ENCODE measurements at regions not wholly inside any gene's neighbourhood (a gene's known extent, or its start where the extent isn't known, plus 50 kb on each side); places are given as distances from the start of the nearest gene placed in this dataset.

GRCh38 chr16:82331974-82332750 lies 162.1 kb upstream of the MPHOSPH6 start:
- H3K27me3 ChIP-seq: no peaks in the 10 kb centered on the region
- no peak for DNase-seq
- intact Hi-C loops (cut with DNase I; ENCODE audit: low total_unique reads): no loop called here
- no peak overlapping the region for H3K27ac ChIP-seq
- no peak for TF ChIP-seq CTCF (IDR thresholded peaks at IDR 0.05)
- peaks cover 0 to 7% (median 0%) of the 10 kb centered on the region in 4 donors for H3K4me1 ChIP-seq
- no peaks in the 10 kb centered on the region for H3K36me3 ChIP-seq
- H3K4me3 ChIP-seq: no peak overlapping the region
- no peaks in the 10 kb centered on the region for H3K9me3 ChIP-seq

DNA sequence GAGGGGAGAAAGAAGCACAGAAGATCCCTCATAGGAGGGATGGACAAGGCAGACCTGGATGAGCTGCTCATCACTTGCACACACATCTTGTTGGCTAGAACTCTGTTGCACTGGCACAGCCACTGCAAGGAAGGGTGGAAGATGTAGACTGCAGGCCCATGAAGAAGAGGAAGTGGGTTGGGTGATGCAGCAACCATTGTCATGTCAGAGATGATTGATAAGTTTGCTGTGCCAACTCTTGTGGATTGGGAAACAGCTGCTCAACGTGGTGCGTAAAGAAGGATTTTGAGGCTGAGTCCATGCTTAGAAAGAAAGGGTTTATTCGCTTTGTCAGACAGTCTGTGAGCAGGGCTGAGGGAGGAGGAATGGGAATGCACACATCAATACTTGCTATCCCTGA lies 161.4 kb upstream of the MPHOSPH6 start:
- intact Hi-C loops (cut with DNase I; ENCODE audit: low total_unique reads): no loop called here
- DNase-seq: no peak
- Histone ChIP-seq H3K9me3 (no peaks in the 10 kb centered on the region), H3K36me3 (no peaks in the 10 kb centered on the region), H3K4me3 (no peak overlapping the region), H3K27me3 (no peaks in the 10 kb centered on the region), H3K27ac (no peak overlapping the region), H3K4me1 (peaks cover 0 to 7% (median 0%) of the 10 kb centered on the region in 4 donors)
- no peak for TF ChIP-seq CTCF (IDR thresholded peaks at IDR 0.05)

DNA sequence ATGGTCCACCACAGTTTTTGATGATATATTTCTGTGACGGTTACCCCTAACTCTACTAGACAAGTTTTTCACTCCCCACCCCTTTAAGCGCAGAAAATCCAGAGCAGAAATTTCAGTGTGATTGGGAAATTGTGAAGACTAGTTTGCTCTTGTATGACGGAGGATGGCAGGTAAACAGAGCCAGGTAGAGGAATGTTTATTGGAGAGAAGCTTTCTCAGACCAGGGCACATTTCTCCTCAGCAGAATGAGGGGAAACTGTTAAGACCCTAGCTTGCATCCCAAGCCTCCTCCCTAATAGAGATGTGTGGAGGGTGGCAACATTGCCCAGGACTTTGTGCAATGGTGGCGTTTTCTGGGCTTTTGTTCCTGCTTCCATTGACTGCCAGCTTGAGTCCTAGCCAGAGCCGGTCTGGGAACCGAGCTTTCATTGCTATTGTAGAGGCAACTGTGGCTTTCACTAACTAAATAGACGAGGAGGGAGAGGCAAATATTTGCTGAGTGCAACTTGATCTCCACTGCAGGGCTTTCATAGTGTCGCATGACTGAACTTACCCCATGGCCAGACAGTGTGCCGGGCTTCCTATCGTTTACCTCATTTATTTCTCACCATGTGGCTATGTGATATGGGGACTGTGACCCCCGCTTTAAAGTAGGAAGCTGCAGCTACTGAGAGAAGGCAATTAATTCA lies 159.6 kb upstream of the MPHOSPH6 start:
- no peak overlapping the region for H3K4me3 ChIP-seq
- H3K36me3 ChIP-seq: no peaks in the 10 kb centered on the region
- H3K4me1 ChIP-seq: peaks cover 0 to 7% (median 0%) of the 10 kb centered on the region in 4 donors
- no peaks in the 10 kb centered on the region for H3K27me3 ChIP-seq
- intact Hi-C loops (cut with DNase I; ENCODE audit: low total_unique reads): no loop called here
- TF ChIP-seq CTCF (IDR thresholded peaks at IDR 0.05): no peak
- no peak for DNase-seq
- no peak overlapping the region for H3K27ac ChIP-seq
- no peaks in the 10 kb centered on the region for H3K9me3 ChIP-seq

- Histone ChIP-seq H3K27ac (no peak overlapping the region), H3K4me3 (no peak overlapping the region), H3K4me1 (peaks cover 0 to 7% (median 0%) of the 10 kb centered on the region in 4 donors), H3K27me3 (no peaks in the 10 kb centered on the region), H3K9me3 (no peaks in the 10 kb centered on the region), H3K36me3 (no peaks in the 10 kb centered on the region)
- intact Hi-C loops (cut with DNase I; ENCODE audit: low total_unique reads): no loop called here
- TF ChIP-seq CTCF (IDR thresholded peaks at IDR 0.05): no peak
- DNase-seq: no peak
Measured at GRCh38 chr16:82328881-82329469, 159.0 kb upstream of the MPHOSPH6 start.

DNA sequence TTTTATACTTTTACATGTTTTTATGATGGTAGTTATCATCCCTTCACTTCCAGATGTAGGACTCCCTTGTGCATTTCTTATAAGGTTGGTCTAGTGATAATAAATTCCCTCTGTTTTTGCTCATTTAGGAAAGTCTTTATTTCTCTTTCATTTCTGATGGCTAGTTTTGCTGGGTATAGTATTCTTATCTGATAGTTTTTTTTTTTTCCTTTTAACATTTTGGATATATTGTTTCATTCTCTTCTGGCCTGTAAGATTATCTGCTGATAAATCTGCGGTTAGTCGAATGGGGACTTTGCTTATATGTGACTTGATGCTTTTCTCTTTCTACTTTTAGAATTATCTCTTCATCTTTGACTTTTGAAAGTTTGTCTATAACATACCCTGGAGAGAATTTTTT lies 153.1 kb upstream of the MPHOSPH6 start:
- no peaks in the 10 kb centered on the region for H3K36me3 ChIP-seq
- DNase-seq: no peak
- H3K9me3 ChIP-seq: peaks cover 0 to 11% (median 0%) of the 10 kb centered on the region in 3 donors
- TF ChIP-seq CTCF (IDR thresholded peaks at IDR 0.05): no peak
- no peak overlapping the region for H3K27ac ChIP-seq
- H3K27me3 ChIP-seq: no peaks in the 10 kb centered on the region
- intact Hi-C loops (cut with DNase I; ENCODE audit: low total_unique reads): no loop called here
- H3K4me3 ChIP-seq: no peak overlapping the region
- peaks cover 0 to 17% (median 3%) of the 10 kb centered on the region in 4 donors for H3K4me1 ChIP-seq
